ENCODE measurements at regions not wholly inside any gene's neighbourhood (a gene's known extent, or its start where the extent isn't known, plus 50 kb on each side); places are given as distances from the start of the nearest gene placed in this dataset.

GRCh38 chr10:113381416-113381815 is 171.4 kb upstream of the HABP2 start:
- TF ChIP-seq CTCF (IDR thresholded peaks at IDR 0.05; ENCODE audit: low read depth, low read length) (no peak), EZH2phosphoT487 (IDR thresholded peaks at IDR 0.05; ENCODE audit: low read depth) (no peak)

Measured in OCI-LY3 (cell line).